Stimulated activated effector memory CD8-positive, alpha-beta T cell treated with anti-CD3 and anti-CD28 coated beads, Interleukin-12 subunit alpha, Interleukin-12 subunit beta, amount 100 ng/mL, for 72 hours (primary cell): ENCODE measurements at regions not wholly inside any gene's neighbourhood (a gene's known extent, or its start where the extent isn't known, plus 50 kb on each side); places are given as distances from the start of the nearest gene placed in this dataset.
"Not testable (repeated sequence)": the region's sequence is repeated elsewhere in the genome, so short reads cannot be mapped to it uniquely, and the experiment has no call there.

ENCODE experiments used
- ATAC-seq: fragments of 150-1000 bp; cut with Tn5 transposase; 2 replicates; pipeline ENCODE4 v1.10.0; 2021
- DNase-seq, 2 donors: peaks; one replicate each; pipeline ENCODE4 v3.0.0; 2021 to 2022; ENCODE audit warnings: low spot score in 2 of 2
- H3K27ac Mint-ChIP-seq: one replicate; pipeline ENCODE4 v1.8.0; 2022; ENCODE audit warnings: mild to moderate bottlenecking, mixed read lengths
- H3K36me3 Mint-ChIP-seq: one replicate; pipeline ENCODE4 v1.8.0; 2022; ENCODE audit warnings: mild to moderate bottlenecking, mixed read lengths
- H3K4me1 Mint-ChIP-seq: one replicate; pipeline ENCODE4 v1.8.0; 2022; ENCODE audit warnings: mixed read lengths
- H3K4me3 Mint-ChIP-seq: one replicate; pipeline ENCODE4 v1.8.0; 2022; ENCODE audit warnings: mild to moderate bottlenecking, mixed read lengths
- H3K9me3 Mint-ChIP-seq: one replicate; pipeline ENCODE4 v1.8.0; 2022; ENCODE audit warnings: mixed read lengths

GRCh38 chr10:30215141-30215540, 133.9 kb downstream of the MTPAP start:
- H3K36me3 Mint-ChIP-seq = no peaks in the 10 kb centered on the region
- no peak overlapping the region for H3K27ac Mint-ChIP-seq
- no peaks in the 10 kb centered on the region for H3K9me3 Mint-ChIP-seq
- H3K4me1 Mint-ChIP-seq = peaks cover 4% of the 10 kb centered on the region
- H3K4me3 Mint-ChIP-seq = no peak overlapping the region
- no peak for ATAC-seq
- DNase-seq = no peak

- ATAC-seq = no peak
Observed at GRCh38 chr10:30210296-30210695, 138.8 kb downstream of the MTPAP start.

GRCh38 chr10:30208330-30208729, 140.7 kb downstream of the MTPAP start:
- Mint-ChIP-seq H3K4me1 (no peaks in the 10 kb centered on the region), H3K36me3 (no peaks in the 10 kb centered on the region), H3K9me3 (no peaks in the 10 kb centered on the region), H3K27ac (no peak overlapping the region), H3K4me3 (no peak overlapping the region)
- DNase-seq = no peak
- ATAC-seq = no peak

More at GRCh38 chr10:30210296-30210695, 138.8 kb downstream of the MTPAP start:
- Mint-ChIP-seq H3K9me3 (no peaks in the 10 kb centered on the region), H3K36me3 (no peaks in the 10 kb centered on the region), H3K4me1 (no peaks in the 10 kb centered on the region), H3K4me3 (no peak overlapping the region), H3K27ac (no peak overlapping the region)
- DNase-seq = no peak

GRCh38 chr10:30207485-30208052, 141.5 kb downstream of the MTPAP start:
- Mint-ChIP-seq H3K27ac (no peak overlapping the region), H3K9me3 (no peaks in the 10 kb centered on the region)
- no peak for ATAC-seq

DNA sequence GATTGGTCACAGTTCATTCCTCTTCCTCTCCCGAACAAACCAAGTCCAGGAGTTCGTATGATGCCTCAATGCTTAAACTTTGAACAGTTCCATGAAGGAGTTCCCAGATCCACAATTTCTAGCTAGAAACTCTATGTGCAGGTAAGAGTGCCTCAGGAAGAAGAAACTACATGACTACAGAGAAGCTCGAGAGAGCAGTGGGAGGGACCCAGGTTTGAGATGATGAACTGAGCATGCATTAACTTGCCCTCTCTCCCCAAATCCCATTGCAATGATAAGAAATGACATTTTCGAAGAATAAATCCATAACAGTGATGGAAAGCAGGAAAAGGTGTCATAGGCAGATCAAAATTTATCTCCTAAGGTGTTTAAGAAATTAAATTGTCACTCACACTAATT, 140.6 kb upstream of the JCAD start:
- Mint-ChIP-seq H3K36me3 (no peaks in the 10 kb centered on the region), H3K4me3 (no peak overlapping the region), H3K9me3 (no peaks in the 10 kb centered on the region), H3K4me1 (no peaks in the 10 kb centered on the region), H3K27ac (no peak overlapping the region)
- DNase-seq (no peak), ATAC-seq (no peak)

More at GRCh38 chr10:30207485-30208052, 141.5 kb downstream of the MTPAP start:
- H3K36me3 Mint-ChIP-seq = no peaks in the 10 kb centered on the region
- no peak for DNase-seq
- no peaks in the 10 kb centered on the region for H3K4me1 Mint-ChIP-seq
- no peak overlapping the region for H3K4me3 Mint-ChIP-seq

- Mint-ChIP-seq H3K36me3 (no peaks in the 10 kb centered on the region), H3K9me3 (peaks cover under 1% of the 10 kb centered on the region), H3K27ac (no peak overlapping the region), H3K4me3 (no peak overlapping the region), H3K4me1 (no peaks in the 10 kb centered on the region)
- no peak for ATAC-seq
- no peak for DNase-seq
Observed at GRCh38 chr10:30199376-30200016, 140.1 kb upstream of the JCAD start.

- Mint-ChIP-seq H3K36me3 (no peaks in the 10 kb centered on the region), H3K4me1 (peaks cover 10% of the 10 kb centered on the region), H3K9me3 (peaks cover 2% of the 10 kb centered on the region), H3K4me3 (no peak overlapping the region), H3K27ac (no peak overlapping the region)
- DNase-seq (no peak), ATAC-seq (no peak)
Observed at GRCh38 chr10:30197186-30197585, 137.8 kb upstream of the JCAD start.

GRCh38 chr10:30196559-30196958, 137.2 kb upstream of the JCAD start:
- not testable (repeated sequence) for H3K4me3 Mint-ChIP-seq, H3K9me3 Mint-ChIP-seq, ATAC-seq, H3K27ac Mint-ChIP-seq, H3K36me3 Mint-ChIP-seq, DNase-seq
- H3K4me1 Mint-ChIP-seq = peaks cover 10% of the 10 kb centered on the region

GRCh38 chr10:30192846-30193608, 133.6 kb upstream of the JCAD start:
- DNase-seq (no peak), ATAC-seq (peak; percentile 58)
- peaks cover 2% of the 10 kb centered on the region for H3K9me3 Mint-ChIP-seq
- no peak overlapping the region for H3K4me3 Mint-ChIP-seq
- H3K27ac Mint-ChIP-seq = no peak overlapping the region
- no peaks in the 10 kb centered on the region for H3K36me3 Mint-ChIP-seq
- H3K4me1 Mint-ChIP-seq = peaks cover 10% of the 10 kb centered on the region

- H3K4me1 Mint-ChIP-seq = peaks cover 10% of the 10 kb centered on the region
- ATAC-seq = no peak
- H3K9me3 Mint-ChIP-seq = peaks cover 2% of the 10 kb centered on the region
- H3K36me3 Mint-ChIP-seq = no peaks in the 10 kb centered on the region
- H3K4me3 Mint-ChIP-seq = no peak overlapping the region
- H3K27ac Mint-ChIP-seq = no peak overlapping the region
- no peak for DNase-seq
Observed at GRCh38 chr10:30190577-30191552, 131.5 kb upstream of the JCAD start.

DNA sequence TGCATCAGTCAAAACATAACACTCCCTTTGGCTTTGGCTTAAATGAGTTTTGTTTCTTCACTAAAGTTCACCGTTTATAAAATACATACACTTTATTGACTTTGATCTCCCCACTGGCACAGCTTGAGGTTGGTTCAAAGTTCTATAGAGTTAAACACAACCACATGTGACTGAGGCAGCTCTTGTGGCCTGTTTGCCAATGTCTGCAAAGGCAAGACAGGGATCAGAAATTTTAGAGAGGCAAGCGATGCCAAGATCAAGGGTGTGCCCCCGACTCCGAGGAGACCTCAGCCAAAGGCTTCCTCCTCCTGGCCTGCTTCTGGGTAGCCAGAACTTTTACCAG, 129.8 kb upstream of the JCAD start:
- ATAC-seq (no peak), DNase-seq (no peak)
- Mint-ChIP-seq H3K27ac (no peak overlapping the region), H3K9me3 (no peaks in the 10 kb centered on the region), H3K4me1 (peaks cover 10% of the 10 kb centered on the region), H3K36me3 (no peaks in the 10 kb centered on the region), H3K4me3 (no peak overlapping the region)

GRCh38 chr10:30188556-30189237, 129.3 kb upstream of the JCAD start:
- Mint-ChIP-seq H3K36me3 (no peaks in the 10 kb centered on the region), H3K4me3 (no peak overlapping the region), H3K4me1 (peaks cover 10% of the 10 kb centered on the region), H3K27ac (no peak overlapping the region), H3K9me3 (no peaks in the 10 kb centered on the region)
- ATAC-seq (no peak), DNase-seq (no peak)

- H3K9me3 Mint-ChIP-seq = no peaks in the 10 kb centered on the region
- peaks cover 7% of the 10 kb centered on the region for H3K4me1 Mint-ChIP-seq
- DNase-seq (no peak), ATAC-seq (no peak)
- no peaks in the 10 kb centered on the region for H3K36me3 Mint-ChIP-seq
- no peak overlapping the region for H3K4me3 Mint-ChIP-seq
- no peak overlapping the region for H3K27ac Mint-ChIP-seq
Observed at GRCh38 chr10:30188101-30188500, 128.7 kb upstream of the JCAD start.

GRCh38 chr10:30187010-30187409, 127.6 kb upstream of the JCAD start:
- Mint-ChIP-seq H3K9me3 (no peaks in the 10 kb centered on the region), H3K27ac (no peak overlapping the region), H3K4me3 (no peak overlapping the region), H3K36me3 (no peaks in the 10 kb centered on the region), H3K4me1 (no peaks in the 10 kb centered on the region)
- ATAC-seq = no peak
- no peak for DNase-seq
